ENCODE measurements at regions not wholly inside any gene's neighbourhood (a gene's known extent, or its start where the extent isn't known, plus 50 kb on each side); places are given as distances from the start of the nearest gene placed in this dataset.
"Not testable (repeated sequence)": the region's sequence is repeated elsewhere in the genome, so short reads cannot be mapped to it uniquely, and the experiment has no call there.

GRCh38 chr20:57091748-57092111 lies 174.7 kb downstream of the BMP7 start:
- no peak for DNase-seq

GRCh38 chr20:57092112-57092899 lies 174.1 kb downstream of the BMP7 start:
- DNase-seq, result peak; percentile 43

- DNase-seq, result no peak
Observed at GRCh38 chr20:57092900-57093530, 173.4 kb downstream of the BMP7 start.

- no peak for DNase-seq
Observed at GRCh38 chr20:57093766-57094165, 172.7 kb downstream of the BMP7 start.

GRCh38 chr20:57094252-57094891 lies 172.1 kb downstream of the BMP7 start:
- DNase-seq, result no peak

- DNase-seq, result no peak
Observed at GRCh38 chr20:57094991-57095390, 171.4 kb downstream of the BMP7 start.

- DNase-seq, result no peak
Observed at GRCh38 chr20:57095426-57095825, 171.0 kb downstream of the BMP7 start.

- no peak for DNase-seq
Observed at GRCh38 chr20:57097245-57097915, 169.1 kb downstream of the BMP7 start.

- DNase-seq, result no peak
Observed at GRCh38 chr20:57102160-57102559, 164.3 kb downstream of the BMP7 start.

GRCh38 chr20:57102566-57102965 lies 163.9 kb downstream of the BMP7 start:
- DNase-seq, result no peak

- no peak for DNase-seq
Observed at GRCh38 chr20:57103146-57103800, 163.2 kb downstream of the BMP7 start.

GRCh38 chr20:57104113-57104512 lies 162.3 kb downstream of the BMP7 start:
- no peak for DNase-seq

GRCh38 chr20:57104651-57105204 lies 161.7 kb downstream of the BMP7 start:
- DNase-seq, result no peak

- DNase-seq, result no peak
Observed at GRCh38 chr20:57106030-57106682, 160.3 kb downstream of the BMP7 start.

- no peak for DNase-seq
Observed at GRCh38 chr20:57106692-57107091, 159.7 kb downstream of the BMP7 start.

- no peak for DNase-seq
Observed at GRCh38 chr20:57107208-57107607, 159.2 kb downstream of the BMP7 start.

GRCh38 chr20:57108218-57108617 lies 158.2 kb downstream of the BMP7 start:
- DNase-seq, result no peak

- no peak for DNase-seq
Observed at GRCh38 chr20:57108742-57109570, 157.5 kb downstream of the BMP7 start.

GRCh38 chr20:57109571-57109953 lies 156.9 kb downstream of the BMP7 start:
- no peak for DNase-seq

GRCh38 chr20:57110121-57111027 lies 156.1 kb downstream of the BMP7 start:
- DNase-seq, result not testable (repeated sequence)

Measured in CD4-positive, alpha-beta T cell treated with Interleukin-17A for 1 hour (primary cell).